Psoas muscle (tissue), 7 donors: ENCODE measurements at regions not wholly inside any gene's neighbourhood (a gene's known extent, or its start where the extent isn't known, plus 50 kb on each side); places are given as distances from the start of the nearest gene placed in this dataset.
A peak's percentile ranks its signal among the peaks of the same experiment; 100 is the strongest.
"Not testable (repeated sequence)": the region's sequence is repeated elsewhere in the genome, so short reads cannot be mapped to it uniquely, and the experiment has no call there.

Experiments used
- ATAC-seq, 4 donors: fragments of 200-7000 bp; cut with Tn5 transposase; one replicate each; pipeline ENCODE4 v1.9.1; 2020; ENCODE audit warnings: moderate library complexity in 3 of 4, mild to moderate bottlenecking in 2 of 4
- DNase-seq, 2 donors: peaks; one replicate each; pipeline ENCODE4 v3.0.0-alpha.2; 2020
- H3K27ac ChIP-seq: fragments of 200-600 bp; one replicate; pipeline ENCODE4 v1.8.0; 2022
- H3K27me3 ChIP-seq, 3 donors: fragments of 200-600 bp in 1 of 3; one replicate each; pipeline versions ENCODE4 v1.6.1 to v1.8.0; 2013 to 2022; ENCODE audit warnings: low read length in 2 of 3, mild to moderate bottlenecking in 2 of 3, moderate library complexity in 1 of 3; ENCODE audit not compliant: insufficient read depth in 3 of 3
- H3K36me3 ChIP-seq, 2 donors: fragments of 200-600 bp in 1 of 2; one replicate each; pipeline versions ENCODE4 v1.6.1 to v1.8.0; 2013 to 2022; ENCODE audit warnings: low read depth in 1 of 2, mild to moderate bottlenecking in 1 of 2, moderate library complexity in 1 of 2; ENCODE audit not compliant: insufficient read depth in 1 of 2
- H3K4me1 ChIP-seq: fragments of 200-600 bp; one replicate; pipeline ENCODE4 v1.8.0; 2022
- H3K4me3 ChIP-seq: fragments of 200-600 bp; one replicate; pipeline ENCODE4 v1.8.0; 2022; ENCODE audit warnings: mild to moderate bottlenecking
- H3K9me3 ChIP-seq: fragments of 200-600 bp; one replicate; pipeline ENCODE4 v1.8.0; 2022
- WGBS, 3 donors: extraction: QIAGEN DNeasy Blood & Tissue Kit; methylation state at CpG; one replicate each; pipeline versions ENCODE4 v1.1.6 to v1.1.7; 2013; 5-methylcytosine and 5-hydroxymethylcytosine counted together
- intact Hi-C, 2 donors: fragments of 100-400 bp; cut with DNase I; formaldehyde crosslinking; loops; one replicate each; pipeline versions ENCODE4 v1.11.0 to v1.14.2; 2022
- donor health status: healthy with polysubstance abuse.
- donor health status: DM: no; HTN: no; CAD: no; lungs with moderate emphysema.
- donor health status: Bipolar disorder and iron deficiency.
- donor health status: healthy.
- donor health status: DM: yes; HTN: yes; CAD: no.
- donor health status: DM: no; HTN: no; CAD: no.
- donor health status: DM: yes; HTN: yes; CAD: no.

- H3K27me3 ChIP-seq, H3K4me1 ChIP-seq, DNase-seq, H3K27ac ChIP-seq, H3K36me3 ChIP-seq, intact Hi-C loops, H3K9me3 ChIP-seq, H3K4me3 ChIP-seq: not testable (repeated sequence)
- WGBS, 3 donors, result 26 to 44% (median 31%) methylated on average over 2 to 6 of the region's 6 CpGs
- peak; percentile 72 to 93 (median 88) for ATAC-seq
Observed at GRCh38 chr1:206365271-206365670, 105.0 kb upstream of the IKBKE start.

DNA sequence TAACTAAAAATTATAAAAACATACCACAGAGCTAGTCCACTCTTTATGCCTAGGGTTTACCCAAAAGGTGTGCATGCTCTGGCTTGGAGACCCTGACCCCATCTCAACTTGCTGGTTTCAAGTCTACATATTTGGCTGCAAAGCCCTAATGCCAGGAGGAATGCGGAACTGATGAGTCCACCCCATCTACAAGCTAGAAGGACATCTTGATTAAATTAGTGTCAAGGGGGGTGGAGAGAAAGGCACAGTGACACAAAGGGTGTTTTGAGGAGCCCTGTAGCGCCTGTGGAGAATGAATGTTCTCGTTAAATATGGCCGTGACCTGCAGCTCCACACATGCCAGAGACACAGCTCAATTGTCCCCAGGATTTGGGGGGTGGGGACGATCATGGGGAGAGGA, 104.1 kb upstream of the IKBKE start:
- 66 to 80% (median 77%) methylated on average over 3 to 4 of the region's 5 CpGs for WGBS, 3 donors
- H3K27me3 ChIP-seq, H3K4me1 ChIP-seq, H3K9me3 ChIP-seq, H3K27ac ChIP-seq, intact Hi-C loops, H3K4me3 ChIP-seq, DNase-seq, H3K36me3 ChIP-seq: not testable (repeated sequence)
- ATAC-seq, result peak in 1 of 4 donors; percentile 36

DNA sequence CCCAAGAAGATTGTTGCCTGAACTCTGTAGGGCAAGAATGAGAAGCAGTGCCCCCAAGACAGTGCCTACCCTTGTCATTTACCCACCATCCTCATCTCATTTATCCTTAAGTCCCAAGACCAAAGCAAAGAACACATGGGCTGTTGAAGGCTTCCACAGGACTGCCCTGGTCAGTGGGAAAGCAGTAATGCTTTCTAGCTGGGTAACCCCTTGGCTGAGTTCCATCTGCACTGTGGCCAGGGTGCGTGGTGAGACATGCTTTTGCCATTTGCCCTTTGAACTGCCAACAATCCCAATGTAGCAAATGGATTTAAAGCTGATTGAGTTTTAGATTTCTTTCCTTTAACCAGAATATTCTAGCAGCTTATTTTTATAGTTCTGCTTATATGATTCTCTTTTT, 103.5 kb upstream of the IKBKE start:
- H3K4me3 ChIP-seq, ATAC-seq, H3K36me3 ChIP-seq, H3K27me3 ChIP-seq, H3K4me1 ChIP-seq, DNase-seq, H3K9me3 ChIP-seq, intact Hi-C loops, H3K27ac ChIP-seq: not testable (repeated sequence)
- WGBS, 3 donors, result no CpG with 5 or more reads among the region's 1 CpG

DNA sequence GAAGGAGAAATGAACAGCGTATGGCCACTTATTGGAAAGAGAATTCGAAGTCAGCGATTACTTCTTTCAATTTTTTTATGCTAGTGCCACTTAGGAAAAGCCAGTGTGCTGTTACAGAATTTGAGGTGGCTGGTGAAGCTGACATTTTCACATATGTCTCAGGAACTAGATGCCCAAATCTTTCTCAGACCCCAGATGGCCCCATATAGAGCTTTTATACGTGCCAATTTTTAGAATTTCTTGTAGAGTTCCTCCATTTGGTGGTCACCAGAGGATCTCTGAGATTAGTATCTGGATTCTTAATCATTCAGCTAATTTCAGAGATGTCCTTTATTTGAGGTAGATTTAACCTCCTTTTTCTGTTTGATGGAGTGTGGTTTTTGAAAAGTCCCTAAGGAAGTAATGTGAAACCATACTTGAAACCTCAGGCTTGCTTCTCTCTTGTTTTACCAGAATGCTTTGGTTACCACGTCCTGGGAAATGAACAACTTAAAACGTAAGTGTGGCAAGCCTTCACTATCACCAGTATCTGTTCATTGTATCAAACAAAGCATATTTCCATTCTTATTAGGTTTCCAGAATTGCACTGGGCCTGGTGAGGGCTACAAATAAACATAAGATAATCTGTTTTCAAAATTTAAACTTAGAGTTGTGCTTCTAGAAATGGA, 102.2 kb upstream of the IKBKE start:
- intact Hi-C loops, H3K9me3 ChIP-seq, H3K36me3 ChIP-seq, ATAC-seq, H3K27me3 ChIP-seq, DNase-seq, H3K4me1 ChIP-seq, H3K4me3 ChIP-seq, H3K27ac ChIP-seq: not testable (repeated sequence)
- WGBS, 3 donors, result 98 to 100% methylated on average over 3 of the region's 6 CpGs; no CpG with 5 or more reads in 1 of the 3 donors

DNA sequence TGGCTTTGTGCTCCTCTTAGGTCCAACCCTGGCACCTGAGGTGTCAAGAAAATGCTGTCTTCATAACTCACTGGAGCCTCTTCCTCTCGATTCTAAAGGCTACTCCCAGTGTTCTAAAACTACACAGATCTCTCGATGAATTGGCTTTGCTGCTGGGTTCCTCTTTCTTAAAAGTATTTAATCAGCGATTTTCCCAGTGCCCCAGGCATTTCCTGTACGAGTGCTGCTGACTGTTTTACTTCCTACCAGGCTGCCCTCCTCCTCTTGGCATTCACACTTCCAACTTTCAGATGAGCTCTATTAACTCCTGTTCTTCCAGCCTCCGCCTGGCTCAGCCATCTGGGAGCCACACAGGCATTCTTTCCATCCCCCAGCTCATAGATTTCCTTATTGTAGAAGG, 95.6 kb upstream of the IKBKE start:
- H3K27ac ChIP-seq, H3K27me3 ChIP-seq, intact Hi-C loops, DNase-seq, H3K4me1 ChIP-seq, H3K36me3 ChIP-seq, H3K4me3 ChIP-seq, H3K9me3 ChIP-seq: not testable (repeated sequence)
- no CpG with 5 or more reads among the region's 5 CpGs for WGBS, 3 donors
- ATAC-seq, result peak in 1 of 4 donors; percentile 29

DNA sequence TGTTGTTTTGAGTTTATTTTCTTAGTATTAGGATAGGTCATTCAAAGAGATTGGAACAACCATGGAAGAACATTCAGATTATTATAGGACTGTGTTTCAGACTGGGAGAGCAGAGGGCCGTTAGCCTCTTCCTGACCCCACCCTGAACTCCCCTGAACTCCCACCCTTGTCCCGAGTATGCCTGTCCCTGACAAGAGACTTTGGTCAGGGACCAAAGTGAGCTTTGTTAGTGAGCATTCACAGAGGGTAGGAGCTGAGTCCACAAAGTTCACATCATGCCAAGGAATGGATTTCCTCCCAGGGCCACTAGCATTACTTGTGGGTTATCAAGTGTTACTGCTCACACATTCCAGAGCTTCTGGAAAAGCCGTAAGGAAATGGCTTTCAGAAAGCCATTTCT, 94.7 kb upstream of the IKBKE start:
- H3K4me3 ChIP-seq, H3K4me1 ChIP-seq, intact Hi-C loops: not testable (repeated sequence)

GRCh38 chr1:206378506-206378905, 91.8 kb upstream of the IKBKE start:
- DNase-seq, H3K27me3 ChIP-seq, H3K27ac ChIP-seq, H3K4me3 ChIP-seq, H3K36me3 ChIP-seq, intact Hi-C loops, H3K4me1 ChIP-seq, H3K9me3 ChIP-seq, ATAC-seq: not testable (repeated sequence)
- WGBS, 3 donors, result 95 to 99% (median 97%) methylated on average over 7 of the region's 7 CpGs

More for the DNA sequence above, 94.7 kb upstream of the IKBKE start:
- H3K36me3 ChIP-seq, H3K9me3 ChIP-seq, H3K27me3 ChIP-seq, DNase-seq, ATAC-seq, H3K27ac ChIP-seq: not testable (repeated sequence)
- WGBS, 3 donors, result 36 to 55% (median 39%) methylated on average over 2 of the region's 3 CpGs

GRCh38 chr1:206379245-206379644, 91.0 kb upstream of the IKBKE start:
- ATAC-seq, DNase-seq, H3K36me3 ChIP-seq, intact Hi-C loops, H3K27ac ChIP-seq, H3K4me1 ChIP-seq, H3K27me3 ChIP-seq, H3K9me3 ChIP-seq, H3K4me3 ChIP-seq: not testable (repeated sequence)
- no CpG with 5 or more reads among the region's 1 CpG for WGBS, 3 donors

DNA sequence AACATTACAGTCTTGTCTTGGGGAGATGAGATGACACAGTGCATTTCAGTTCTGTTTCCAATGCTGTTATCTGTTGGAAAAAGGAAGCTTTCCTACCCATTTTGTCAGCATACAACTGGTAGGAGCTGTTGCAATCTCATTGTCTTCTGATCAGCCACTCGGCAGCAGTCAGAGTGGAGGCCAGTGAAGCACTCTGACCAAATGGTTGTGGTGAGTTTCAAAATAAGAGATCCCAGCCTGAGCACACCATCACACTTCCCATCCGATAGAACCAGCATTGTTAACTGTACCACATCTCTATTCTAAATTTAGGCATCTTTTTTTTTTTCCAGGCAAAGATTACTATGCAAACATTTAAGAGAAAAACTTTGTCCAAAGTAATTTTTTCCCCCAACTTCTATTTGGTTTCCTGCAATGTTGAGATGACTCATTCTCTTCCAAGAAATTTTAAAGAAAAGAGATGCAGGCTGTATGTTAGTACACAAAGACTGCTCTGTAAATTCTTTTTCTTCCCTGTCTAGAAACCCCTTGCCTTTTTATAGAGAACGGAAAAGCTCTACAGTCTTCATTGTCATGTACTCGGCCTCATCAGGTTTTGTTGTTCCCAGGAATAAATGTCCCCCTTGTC, 90.0 kb upstream of the IKBKE start:
- DNase-seq, H3K36me3 ChIP-seq, H3K4me1 ChIP-seq, H3K9me3 ChIP-seq, H3K27ac ChIP-seq, H3K27me3 ChIP-seq, H3K4me3 ChIP-seq, intact Hi-C loops: not testable (repeated sequence)
- ATAC-seq, result peak in 2 of 4 donors; percentile 48 to 58
- 38 to 72% (median 46%) methylated on average over 2 of the region's 4 CpGs for WGBS, 3 donors

GRCh38 chr1:206380791-206381610, 89.3 kb upstream of the IKBKE start:
- H3K36me3 ChIP-seq, H3K27ac ChIP-seq, H3K27me3 ChIP-seq, H3K4me1 ChIP-seq, intact Hi-C loops, DNase-seq, H3K9me3 ChIP-seq, H3K4me3 ChIP-seq: not testable (repeated sequence)
- ATAC-seq, result peak; percentile 53 to 79 (median 68)
- 47 to 68% (median 52%) methylated on average over 1 of the region's 7 CpGs for WGBS, 3 donors
